K562 (cell line): ENCODE measurements at regions not wholly inside any gene's neighbourhood (a gene's known extent, or its start where the extent isn't known, plus 50 kb on each side); places are given as distances from the start of the nearest gene placed in this dataset.

Experiments used
- AFF1 ChIP-seq, 2 experiments: fragments of 450-650 bp; IDR thresholded peaks; 2 replicates each; pipeline ENCODE4 v1.6.1; 2018; ENCODE audit warnings: mild to moderate bottlenecking in 2 of 2, low read depth in 1 of 2; ENCODE audit not compliant: partially characterized antibody in 2 of 2
- BDP1 ChIP-seq: IDR thresholded peaks from 3 replicates; pipeline ENCODE4 v1.6.1; 2011; ENCODE audit not compliant: insufficient read length, insufficient read depth
- CHD7 ChIP-seq: fragments of 200-600 bp; sonication (generic); IDR thresholded peaks from one replicate; pipeline ENCODE4 v1.6.1; 2012; ENCODE audit warnings: mild to moderate bottlenecking, low read depth, low read length, inconsistent platforms
- MAFK ChIP-seq: IDR thresholded peaks from 2 replicates; pipeline ENCODE4 v1.6.1; 2011; ENCODE audit warnings: low read length, improper control_type of control experiment
- RAD51 ChIP-seq: fragments of 450-650 bp; IDR thresholded peaks from 2 replicates; pipeline ENCODE4 v1.7.1; 2016; ENCODE audit warnings: low read depth, mild to moderate bottlenecking, borderline replicate concordance
- SMARCA4 ChIP-seq: fragments of 450-650 bp; IDR thresholded peaks from 2 replicates; pipeline ENCODE4 v1.6.1; 2016
- SP1 ChIP-seq: sonication (generic); formaldehyde crosslinking; IDR thresholded peaks from 2 replicates; pipeline ENCODE4 v1.8.1; 2022; ENCODE audit warnings: mild to moderate bottlenecking, missing genetic modification reagents
- SRSF1 ChIP-seq: fragments of 200-400 bp; formaldehyde crosslinking; IDR thresholded peaks from 2 replicates; pipeline ENCODE4 v1.6.1; 2017; ENCODE audit warnings: mild to moderate bottlenecking, low read depth, low read length, moderate library complexity
- TEAD1 ChIP-seq, 2 experiments: fragments of 450-650 bp in 1 of 2; sonication (generic) in 1 of 2; formaldehyde crosslinking; IDR thresholded peaks; 2 replicates each; pipeline versions ENCODE4 v1.4.0 to v1.8.0; 2020 to 2022; ENCODE audit warnings: mild to moderate bottlenecking in 2 of 2, missing genetic modification reagents in 1 of 2
- ZNF79 ChIP-seq: fragments of 250-450 bp; sonication (Bioruptor Pico); IDR thresholded peaks from 2 replicates; pipeline ENCODE4 v1.4.0; 2020; ENCODE audit warnings: low read depth, mild to moderate bottlenecking, moderate library complexity
- TF ChIP-seq, protein P1 (sequence below): fragments of 200-800 bp; sonication (Bioruptor generic); IDR thresholded peaks from 2 replicates; pipeline ENCODE4 v1.6.1; 2017; ENCODE audit warnings: missing genetic modification characterization, missing compliant biosample characterization

DNA sequence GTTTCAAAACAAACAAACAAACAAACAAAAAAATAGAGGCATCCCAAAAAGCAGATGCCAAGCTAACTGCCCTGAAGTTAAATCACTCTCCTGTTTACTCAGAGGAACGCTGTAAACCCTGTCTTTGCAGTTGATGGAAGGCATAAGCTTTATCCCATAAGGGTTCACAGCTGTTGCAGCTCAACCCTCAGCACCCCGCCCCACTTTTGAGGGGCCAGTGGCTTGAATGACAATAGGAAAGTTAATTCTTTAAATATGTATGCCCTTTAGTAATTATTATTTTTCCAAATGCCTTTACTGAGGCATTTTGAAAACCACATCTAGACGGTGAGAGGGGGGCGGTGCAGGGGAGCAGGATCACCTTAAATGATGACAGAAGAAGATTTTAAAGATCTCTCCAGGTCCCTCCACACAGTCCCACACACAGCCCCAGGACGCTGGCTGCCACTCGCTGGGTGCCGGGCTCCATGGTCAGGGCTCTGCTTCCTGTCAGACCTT is 272.1 kb downstream of the FAM43A start (continued):
- no peak for TF ChIP-seq CHD7
- no peak for TF ChIP-seq RAD51
- TF ChIP-seq, protein P1, sequence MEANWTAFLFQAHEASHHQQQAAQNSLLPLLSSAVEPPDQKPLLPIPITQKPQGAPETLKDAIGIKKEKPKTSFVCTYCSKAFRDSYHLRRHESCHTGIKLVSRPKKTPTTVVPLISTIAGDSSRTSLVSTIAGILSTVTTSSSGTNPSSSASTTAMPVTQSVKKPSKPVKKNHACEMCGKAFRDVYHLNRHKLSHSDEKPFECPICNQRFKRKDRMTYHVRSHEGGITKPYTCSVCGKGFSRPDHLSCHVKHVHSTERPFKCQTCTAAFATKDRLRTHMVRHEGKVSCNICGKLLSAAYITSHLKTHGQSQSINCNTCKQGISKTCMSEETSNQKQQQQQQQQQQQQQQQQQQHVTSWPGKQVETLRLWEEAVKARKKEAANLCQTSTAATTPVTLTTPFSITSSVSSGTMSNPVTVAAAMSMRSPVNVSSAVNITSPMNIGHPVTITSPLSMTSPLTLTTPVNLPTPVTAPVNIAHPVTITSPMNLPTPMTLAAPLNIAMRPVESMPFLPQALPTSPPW (CRISPR knock-in tag) = no peak
- no peak for TF ChIP-seq BDP1
- TF ChIP-seq MAFK = no peak
- no peak for TF ChIP-seq ZNF79
- no peak for TF ChIP-seq SRSF1
- TF ChIP-seq SMARCA4 = no peak
- TF ChIP-seq AFF1 (IDR thresholded peaks at IDR 0.05; ENCODE audit: low read depth in 1 of 2, partially characterized antibody in 2 of 2) = no peak
- no peak for TF ChIP-seq TEAD1 (CRISPR knock-in tag; IDR thresholded peaks at IDR 0.05)
- TF ChIP-seq SP1 (CRISPR knock-in tag) = no peak
